Sigmoid colon (tissue), 3 donors: ENCODE measurements at regions not wholly inside any gene's neighbourhood (a gene's known extent, or its start where the extent isn't known, plus 50 kb on each side); places are given as distances from the start of the nearest gene placed in this dataset.

Experiments used
- CTCF ChIP-seq, 4 experiments: fragments of 450-650 bp in 3 of 4; fragments of 200-600 bp in 1 of 4; IDR thresholded peaks; one replicate each; pipeline ENCODE4 v1.5.1; 2016 to 2019; ENCODE audit warnings: antibody characterized with exemption in 4 of 4, mild to moderate bottlenecking in 3 of 4, moderate library complexity in 2 of 4
- POLR2A ChIP-seq, 2 donors: fragments of 450-650 bp; IDR thresholded peaks; one replicate each; pipeline ENCODE4 v1.6.1; 2016; ENCODE audit warnings: antibody characterized with exemption in 2 of 2, mild to moderate bottlenecking in 2 of 2, moderate library complexity in 2 of 2

DNA sequence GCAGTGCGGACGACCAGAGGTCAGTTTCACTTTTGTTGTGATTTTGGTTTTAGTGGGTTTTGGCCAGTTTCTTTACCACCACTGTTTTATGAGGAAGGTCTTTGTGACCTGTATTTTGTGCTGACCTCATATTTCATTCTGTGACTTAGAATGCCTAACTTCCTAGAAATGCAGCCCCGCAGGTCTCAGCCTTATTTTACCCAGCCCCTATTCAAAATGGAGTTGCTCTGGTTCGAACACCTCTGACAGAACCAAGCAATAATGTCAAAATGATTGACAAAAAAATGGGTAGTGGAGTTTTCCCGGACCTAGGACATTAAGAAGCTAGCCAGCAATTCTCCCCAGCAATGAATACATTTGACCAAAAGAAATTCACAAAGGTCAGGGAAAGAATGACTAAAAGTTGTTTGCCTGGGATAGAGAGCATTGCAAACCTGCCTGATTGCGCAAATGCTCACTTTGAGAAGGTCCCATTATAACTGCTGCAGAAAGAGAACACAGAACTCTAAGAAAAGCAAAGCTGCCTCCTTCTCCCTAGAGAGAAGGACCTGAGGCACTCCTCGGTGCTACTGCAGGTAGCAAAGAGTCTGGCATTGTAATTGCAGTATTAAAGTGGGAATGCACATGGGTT, 288.8 kb downstream of the ADGB start:
- no peak for TF ChIP-seq CTCF (IDR thresholded peaks at IDR 0.05)
- no peak for TF ChIP-seq POLR2A (IDR thresholded peaks at IDR 0.05)
